Mucosa of stomach (tissue), 1 donor: ENCODE measurements at regions not wholly inside any gene's neighbourhood (a gene's known extent, or its start where the extent isn't known, plus 50 kb on each side); places are given as distances from the start of the nearest gene placed in this dataset.
"Not testable (repeated sequence)": the region's sequence is repeated elsewhere in the genome, so short reads cannot be mapped to it uniquely, and the experiment has no call there.

ENCODE experiments used
- H3K27me3 ChIP-seq: one replicate; pipeline ENCODE4 v1.7.0; 2013; ENCODE audit warnings: mild to moderate bottlenecking, low read length; ENCODE audit not compliant: control insufficient read depth, insufficient read depth
- H3K36me3 ChIP-seq: one replicate; pipeline ENCODE4 v1.7.0; 2013; ENCODE audit warnings: low read length; ENCODE audit not compliant: control insufficient read depth, insufficient read depth
- H3K4me1 ChIP-seq: one replicate; pipeline ENCODE4 v1.7.0; 2013; ENCODE audit warnings: mild to moderate bottlenecking, low read length; ENCODE audit not compliant: control insufficient read depth, insufficient read depth
- H3K4me3 ChIP-seq: one replicate; pipeline ENCODE4 v1.7.0; 2013; ENCODE audit warnings: low read length
- H3K9ac ChIP-seq: one replicate; pipeline ENCODE4 v1.7.0; 2013; ENCODE audit warnings: mild to moderate bottlenecking, low read length, moderate library complexity
- H3K9me3 ChIP-seq: one replicate; pipeline ENCODE4 v1.7.0; 2013; ENCODE audit warnings: mild to moderate bottlenecking, low read length, moderate library complexity; ENCODE audit not compliant: control insufficient read depth
- donor health status: Pancreatic carcinoma.

GRCh38 chr4:15168759-15169158, 166.5 kb downstream of the CPEB2 start:
- Histone ChIP-seq H3K9me3 (no peaks in the 10 kb centered on the region), H3K36me3 (no peaks in the 10 kb centered on the region), H3K27me3 (no peaks in the 10 kb centered on the region)

GRCh38 chr4:15171725-15172124, 169.4 kb downstream of the CPEB2 start:
- Histone ChIP-seq H3K27me3 (no peaks in the 10 kb centered on the region), H3K9me3 (no peaks in the 10 kb centered on the region), H3K9ac (no peak overlapping the region), H3K4me1 (no peaks in the 10 kb centered on the region), H3K36me3 (no peaks in the 10 kb centered on the region), H3K4me3 (no peak overlapping the region)

More at GRCh38 chr4:15168759-15169158, 166.5 kb downstream of the CPEB2 start:
- Histone ChIP-seq H3K4me1 (no peaks in the 10 kb centered on the region), H3K4me3 (no peak overlapping the region), H3K9ac (no peak overlapping the region)

GRCh38 chr4:15173251-15173650, 171.0 kb downstream of the CPEB2 start:
- H3K27me3 ChIP-seq, result no peaks in the 10 kb centered on the region
- H3K4me1 ChIP-seq, result no peaks in the 10 kb centered on the region
- H3K9ac ChIP-seq, result no peak overlapping the region
- no peaks in the 10 kb centered on the region for H3K9me3 ChIP-seq
- no peak overlapping the region for H3K4me3 ChIP-seq
- no peaks in the 10 kb centered on the region for H3K36me3 ChIP-seq

- not testable (repeated sequence) for H3K36me3 ChIP-seq, H3K4me3 ChIP-seq, H3K4me1 ChIP-seq, H3K27me3 ChIP-seq, H3K9ac ChIP-seq, H3K9me3 ChIP-seq
Observed at GRCh38 chr4:15174168-15174567, 171.9 kb downstream of the CPEB2 start.

GRCh38 chr4:15179842-15180241, 177.6 kb downstream of the CPEB2 start:
- not testable (repeated sequence) for H3K9me3 ChIP-seq, H3K36me3 ChIP-seq, H3K27me3 ChIP-seq, H3K4me3 ChIP-seq, H3K9ac ChIP-seq, H3K4me1 ChIP-seq

- H3K36me3 ChIP-seq, result no peaks in the 10 kb centered on the region
- H3K4me3 ChIP-seq, result no peak overlapping the region
- H3K9me3 ChIP-seq, result no peaks in the 10 kb centered on the region
- H3K27me3 ChIP-seq, result no peaks in the 10 kb centered on the region
- no peak overlapping the region for H3K9ac ChIP-seq
- H3K4me1 ChIP-seq, result no peaks in the 10 kb centered on the region
Observed at GRCh38 chr4:15182600-15183220, 180.4 kb downstream of the CPEB2 start.

- H3K9me3 ChIP-seq, result no peaks in the 10 kb centered on the region
- no peak overlapping the region for H3K4me3 ChIP-seq
- no peak overlapping the region for H3K9ac ChIP-seq
- no peaks in the 10 kb centered on the region for H3K27me3 ChIP-seq
- no peaks in the 10 kb centered on the region for H3K36me3 ChIP-seq
- H3K4me1 ChIP-seq, result no peaks in the 10 kb centered on the region
Observed at GRCh38 chr4:15186149-15186548, 183.9 kb downstream of the CPEB2 start.

GRCh38 chr4:15186806-15187205, 184.5 kb downstream of the CPEB2 start:
- no peaks in the 10 kb centered on the region for H3K36me3 ChIP-seq
- H3K9me3 ChIP-seq, result no peaks in the 10 kb centered on the region
- no peak overlapping the region for H3K9ac ChIP-seq
- H3K4me3 ChIP-seq, result no peak overlapping the region
- H3K27me3 ChIP-seq, result no peaks in the 10 kb centered on the region
- H3K4me1 ChIP-seq, result no peaks in the 10 kb centered on the region

- no peaks in the 10 kb centered on the region for H3K36me3 ChIP-seq
- H3K27me3 ChIP-seq, result no peaks in the 10 kb centered on the region
- H3K9ac ChIP-seq, result no peak overlapping the region
- no peak overlapping the region for H3K4me3 ChIP-seq
- no peaks in the 10 kb centered on the region for H3K4me1 ChIP-seq
- no peaks in the 10 kb centered on the region for H3K9me3 ChIP-seq
Observed at GRCh38 chr4:15188605-15189539, 186.6 kb downstream of the CPEB2 start.

GRCh38 chr4:15194520-15194919, 192.2 kb downstream of the CPEB2 start:
- Histone ChIP-seq H3K4me1 (no peaks in the 10 kb centered on the region), H3K36me3 (no peaks in the 10 kb centered on the region), H3K4me3 (no peak overlapping the region), H3K9ac (no peak overlapping the region), H3K9me3 (no peaks in the 10 kb centered on the region), H3K27me3 (no peaks in the 10 kb centered on the region)

- Histone ChIP-seq H3K9ac (no peak overlapping the region), H3K36me3 (no peaks in the 10 kb centered on the region), H3K4me3 (no peak overlapping the region), H3K9me3 (no peaks in the 10 kb centered on the region), H3K4me1 (no peaks in the 10 kb centered on the region), H3K27me3 (no peaks in the 10 kb centered on the region)
Observed at GRCh38 chr4:15197005-15197404, 194.7 kb downstream of the CPEB2 start.

GRCh38 chr4:15198070-15198727, 195.9 kb downstream of the CPEB2 start:
- no peaks in the 10 kb centered on the region for H3K36me3 ChIP-seq
- no peaks in the 10 kb centered on the region for H3K27me3 ChIP-seq
- no peak overlapping the region for H3K4me3 ChIP-seq
- H3K4me1 ChIP-seq, result no peaks in the 10 kb centered on the region
- no peaks in the 10 kb centered on the region for H3K9me3 ChIP-seq
- no peak overlapping the region for H3K9ac ChIP-seq
